Esophagus squamous epithelium (tissue), 5 donors: ENCODE measurements at regions not wholly inside any gene's neighbourhood (a gene's known extent, or its start where the extent isn't known, plus 50 kb on each side); places are given as distances from the start of the nearest gene placed in this dataset.
A peak's percentile ranks its signal among the peaks of the same experiment; 100 is the strongest.
"Not testable (repeated sequence)": the region's sequence is repeated elsewhere in the genome, so short reads cannot be mapped to it uniquely, and the experiment has no call there.

Source experiments
- DNase-seq: peaks from one replicate; lab custom pipeline; 2025; lab: John Stamatoyannopoulos, UW
- H3K27ac ChIP-seq, 4 donors: fragments of 200-600 bp; sonication (generic); one replicate each; pipeline ENCODE4 v1.5.1; 2016 to 2019; ENCODE audit warnings: mild to moderate bottlenecking in 1 of 4
- H3K27me3 ChIP-seq, 4 donors: fragments of 200-600 bp; sonication (generic); 1 replicate in 3 of 4; 2 replicates in 1 of 4; pipeline versions ENCODE4 v1.5.1 to v1.6.0; 2017 to 2021; ENCODE audit warnings: antibody characterized with exemption in 1 of 4
- H3K36me3 ChIP-seq, 3 donors: fragments of 200-600 bp; sonication (generic); one replicate each; pipeline ENCODE4 v1.5.1; 2016 to 2019
- H3K4me1 ChIP-seq, 3 donors: fragments of 200-600 bp; sonication (generic); one replicate each; pipeline ENCODE4 v1.5.1; 2017 to 2019
- H3K4me3 ChIP-seq, 4 donors: fragments of 200-600 bp; sonication (generic); 1 replicate in 3 of 4; 2 replicates in 1 of 4; pipeline ENCODE4 v1.5.1; 2016 to 2019; ENCODE audit warnings: mild to moderate bottlenecking in 2 of 4, moderate library complexity in 1 of 4
- H3K9me3 ChIP-seq, 3 donors: fragments of 200-600 bp; sonication (generic); one replicate each; pipeline ENCODE4 v1.5.1; 2016 to 2019
- POLR2A ChIP-seq, 4 donors: fragments of 450-650 bp; IDR thresholded peaks; one replicate each; pipeline ENCODE4 v1.6.1; 2017; ENCODE audit warnings: antibody characterized with exemption in 4 of 4, mild to moderate bottlenecking in 4 of 4, moderate library complexity in 3 of 4
- WGBS, 2 donors: methylation state at CpG; one replicate each; pipeline ENCODE4 v1.1.5; 2018; 5-methylcytosine and 5-hydroxymethylcytosine counted together
- intact Hi-C: fragments of 100-400 bp; cut with DNase I; formaldehyde crosslinking; loops from one replicate; pipeline ENCODE4 v1.15.0; 2022
- TF ChIP-seq, protein P1 (sequence below), 6 experiments: fragments of 450-650 bp in 4 of 6; fragments of 200-600 bp in 2 of 6; sonication (generic) in 2 of 6; IDR thresholded peaks; one replicate each; pipeline ENCODE4 v1.5.1; 2016 to 2019; ENCODE audit warnings: antibody characterized with exemption in 6 of 6, mild to moderate bottlenecking in 4 of 6, moderate library complexity in 4 of 6
- donor health status: DM: yes; HTN: yes; CAD: no.

DNA sequence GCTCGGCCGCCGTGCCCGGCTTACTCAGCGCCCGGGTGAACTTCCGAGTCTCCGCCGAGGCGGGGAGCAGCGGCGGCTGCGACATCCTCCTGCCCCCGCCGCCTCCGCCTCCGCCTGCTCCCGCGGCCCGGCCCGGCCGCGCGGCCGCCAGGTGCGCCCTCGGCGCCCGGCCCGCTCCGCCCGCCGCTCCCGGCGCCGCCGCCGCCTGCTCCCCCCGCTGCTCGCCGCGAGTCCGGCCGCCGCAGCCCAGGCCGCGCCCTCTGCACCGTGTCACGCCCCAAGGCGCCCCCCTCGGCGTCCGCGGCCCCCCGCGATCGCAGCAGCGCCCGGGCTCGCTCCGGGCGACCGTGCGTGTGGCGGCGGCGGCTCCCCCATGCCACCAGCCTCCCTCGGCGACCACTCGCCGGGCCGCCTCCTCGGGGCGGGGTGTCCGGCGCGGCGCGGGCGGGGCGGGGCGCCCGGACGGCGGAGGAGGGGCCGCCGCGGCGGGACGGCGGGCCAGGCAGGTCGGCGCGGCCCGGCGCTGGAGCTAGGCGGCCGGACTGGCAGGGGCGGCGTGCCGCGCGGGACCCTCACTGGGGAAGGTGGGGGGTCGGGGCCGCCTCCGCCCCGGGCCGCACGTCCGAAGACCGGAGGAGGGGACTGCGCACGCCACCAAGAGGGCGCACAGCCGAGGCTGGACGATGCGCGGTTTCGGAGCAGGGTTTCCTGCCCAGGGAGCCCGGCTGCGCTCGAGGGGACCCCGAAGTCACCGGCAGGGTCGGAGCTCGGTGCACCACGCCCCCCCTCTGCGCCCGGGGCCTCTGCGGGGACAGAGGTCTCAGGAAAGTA, 108.6 kb upstream of the DOCK9 start:
- peak overlapping the region; percentile 81 to 94 (median 91) for H3K4me3 ChIP-seq
- TF ChIP-seq, protein P1, sequence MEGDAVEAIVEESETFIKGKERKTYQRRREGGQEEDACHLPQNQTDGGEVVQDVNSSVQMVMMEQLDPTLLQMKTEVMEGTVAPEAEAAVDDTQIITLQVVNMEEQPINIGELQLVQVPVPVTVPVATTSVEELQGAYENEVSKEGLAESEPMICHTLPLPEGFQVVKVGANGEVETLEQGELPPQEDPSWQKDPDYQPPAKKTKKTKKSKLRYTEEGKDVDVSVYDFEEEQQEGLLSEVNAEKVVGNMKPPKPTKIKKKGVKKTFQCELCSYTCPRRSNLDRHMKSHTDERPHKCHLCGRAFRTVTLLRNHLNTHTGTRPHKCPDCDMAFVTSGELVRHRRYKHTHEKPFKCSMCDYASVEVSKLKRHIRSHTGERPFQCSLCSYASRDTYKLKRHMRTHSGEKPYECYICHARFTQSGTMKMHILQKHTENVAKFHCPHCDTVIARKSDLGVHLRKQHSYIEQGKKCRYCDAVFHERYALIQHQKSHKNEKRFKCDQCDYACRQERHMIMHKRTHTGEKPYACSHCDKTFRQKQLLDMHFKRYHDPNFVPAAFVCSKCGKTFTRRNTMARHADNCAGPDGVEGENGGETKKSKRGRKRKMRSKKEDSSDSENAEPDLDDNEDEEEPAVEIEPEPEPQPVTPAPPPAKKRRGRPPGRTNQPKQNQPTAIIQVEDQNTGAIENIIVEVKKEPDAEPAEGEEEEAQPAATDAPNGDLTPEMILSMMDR (IDR thresholded peaks at IDR 0.05) = no peak
- TF ChIP-seq POLR2A (IDR thresholded peaks at IDR 0.05) = peak in 2 of 4 donors; percentile 69 to 80
- H3K27me3 ChIP-seq = no peaks in the 10 kb centered on the region
- no peaks in the 10 kb centered on the region for H3K9me3 ChIP-seq
- H3K4me1 ChIP-seq = peaks cover 6 to 56% (median 15%) of the 10 kb centered on the region in 3 donors
- H3K36me3 ChIP-seq = no peaks in the 10 kb centered on the region
- intact Hi-C loops = no loop called here
- DNase-seq = no peak
- 0% methylated on average over 5 of the region's 130 CpGs; no CpG with 5 or more reads in 1 of the 2 donors for WGBS, 2 donors
- H3K27ac ChIP-seq = peak overlapping the region; percentile 93 to 99 (median 98)

DNA sequence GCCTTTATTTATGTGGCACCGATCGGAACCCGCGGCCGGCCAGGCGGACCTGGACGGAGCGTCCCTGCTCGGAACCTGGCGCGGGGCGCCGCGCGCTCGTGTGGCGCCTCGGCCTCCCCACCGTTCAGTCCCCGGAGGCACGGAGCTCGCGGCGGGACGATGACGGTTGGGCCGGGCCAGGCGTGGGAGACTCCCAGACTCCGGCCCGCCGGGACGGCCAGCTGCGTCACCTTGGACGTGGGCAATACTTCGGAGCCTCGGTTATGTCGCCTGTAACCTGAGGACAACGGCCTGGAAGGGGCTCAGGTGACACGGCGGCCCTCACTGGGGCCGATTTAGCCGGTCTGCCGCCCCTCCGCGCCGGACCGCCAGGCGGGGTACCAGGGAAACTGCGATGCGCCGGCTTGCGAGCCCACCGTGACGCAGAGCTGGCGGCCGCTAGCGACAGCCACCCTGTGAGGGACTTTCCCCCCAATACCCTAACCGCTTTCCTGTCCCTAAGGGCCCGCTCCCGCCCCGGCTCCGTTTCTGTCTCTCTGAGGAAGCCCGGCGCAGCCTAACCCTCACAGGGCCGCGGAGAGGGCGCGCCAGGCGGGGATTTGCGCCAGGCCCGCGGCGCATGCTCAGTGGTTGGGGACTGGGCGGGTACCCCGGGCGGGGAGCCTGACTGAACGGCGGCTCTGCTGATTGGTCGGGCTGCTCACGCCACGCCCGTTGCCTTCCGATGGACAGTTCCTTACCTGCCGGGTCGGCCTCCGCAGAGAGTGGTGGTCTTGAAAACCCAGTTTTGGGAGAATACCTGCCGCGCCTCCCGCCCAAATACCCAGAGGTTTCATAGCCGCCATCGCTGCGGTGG, 109.5 kb upstream of the DOCK9 start:
- WGBS, 2 donors = 0 to 3% methylated on average over 10 to 15 of the region's 92 CpGs
- H3K27ac ChIP-seq = peak overlapping the region; percentile 93 to 99 (median 98)
- no peaks in the 10 kb centered on the region for H3K36me3 ChIP-seq
- intact Hi-C loops = no loop called here
- TF ChIP-seq, protein P1 (IDR thresholded peaks at IDR 0.05) = peak in 5 of 6 experiments; percentile 15 to 51 (median 31)
- TF ChIP-seq POLR2A (IDR thresholded peaks at IDR 0.05) = peak in 3 of 4 donors; percentile 16 to 93 (median 87)
- H3K9me3 ChIP-seq = no peaks in the 10 kb centered on the region
- H3K4me3 ChIP-seq = peak overlapping the region; percentile 81 to 94 (median 91)
- H3K4me1 ChIP-seq = peaks cover 6 to 56% (median 15%) of the 10 kb centered on the region in 3 donors
- H3K27me3 ChIP-seq = no peaks in the 10 kb centered on the region
- DNase-seq = peak; percentile 21

DNA sequence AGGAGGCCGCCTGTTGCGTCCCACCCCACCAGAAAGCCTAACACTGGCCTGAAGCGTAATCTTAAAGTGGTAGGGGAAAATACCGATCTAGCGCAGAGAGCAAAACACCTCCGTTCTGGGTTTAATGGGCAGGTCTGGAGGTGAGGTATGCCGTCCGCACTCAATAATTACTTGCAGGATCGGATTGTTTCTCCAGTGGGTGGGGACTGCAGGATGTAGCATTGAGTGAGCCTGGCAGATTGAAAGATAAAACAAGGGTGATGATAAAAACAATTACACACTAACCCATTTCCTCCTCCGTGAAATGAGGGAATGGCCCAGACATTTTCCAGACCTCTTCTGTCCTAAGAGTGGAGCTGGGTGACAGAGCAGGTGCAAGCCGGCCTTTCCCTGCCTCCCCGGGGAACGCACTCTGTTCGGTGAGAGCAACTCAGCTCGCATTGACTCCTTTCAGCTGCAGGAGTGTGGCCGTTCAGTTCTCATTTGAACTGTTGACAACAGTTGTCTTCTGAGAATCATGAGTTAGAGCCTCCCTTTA, 110.2 kb upstream of the DOCK9 start:
- Histone ChIP-seq H3K27ac (peak overlapping the region; percentile 93 to 99 (median 98)), H3K27me3 (no peaks in the 10 kb centered on the region), H3K36me3 (no peaks in the 10 kb centered on the region), H3K9me3 (no peaks in the 10 kb centered on the region), H3K4me3 (peak overlapping the region; percentile 81 to 94 (median 91)), H3K4me1 (peaks cover 6 to 59% (median 15%) of the 10 kb centered on the region in 3 donors)
- no peak for DNase-seq
- TF ChIP-seq, protein P1 (IDR thresholded peaks at IDR 0.05) = no peak
- no peak for TF ChIP-seq POLR2A (IDR thresholded peaks at IDR 0.05)
- 16 to 21% methylated on average over 10 to 13 of the region's 16 CpGs for WGBS, 2 donors
- intact Hi-C loops = no loop called here

DNA sequence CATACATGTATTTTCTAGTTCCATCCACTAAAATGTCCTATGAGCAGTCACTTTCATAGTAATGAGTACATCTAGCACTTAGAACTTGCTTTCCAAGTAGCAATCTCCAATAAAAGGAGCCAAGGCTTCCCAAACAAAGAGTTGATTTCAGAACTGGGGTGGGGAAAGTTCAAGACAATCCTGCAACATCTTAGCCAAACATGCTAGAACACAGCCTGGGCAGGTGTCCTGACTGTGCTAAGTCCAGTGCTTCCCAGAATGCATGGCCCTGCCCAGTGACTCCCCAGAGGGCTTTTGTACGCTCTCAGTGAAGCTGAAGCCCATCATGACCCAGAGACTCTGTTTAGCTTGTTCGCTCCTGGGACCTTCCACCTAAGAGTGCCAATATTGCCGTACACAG, 106.7 kb upstream of the UBAC2 start:
- intact Hi-C loops = no loop called here
- peak overlapping the region in 1 of 4 donors; percentile 11 for H3K27ac ChIP-seq
- no peaks in the 10 kb centered on the region for H3K27me3 ChIP-seq
- TF ChIP-seq, protein P1 (IDR thresholded peaks at IDR 0.05) = no peak
- no peak for TF ChIP-seq POLR2A (IDR thresholded peaks at IDR 0.05)
- DNase-seq = no peak
- H3K4me3 ChIP-seq = no peak overlapping the region
- WGBS, 2 donors = 50 to 77% methylated on average over 3 of the region's 3 CpGs
- no peaks in the 10 kb centered on the region for H3K36me3 ChIP-seq
- H3K4me1 ChIP-seq = peaks cover 0 to 35% (median 4%) of the 10 kb centered on the region in 3 donors
- no peaks in the 10 kb centered on the region for H3K9me3 ChIP-seq

DNA sequence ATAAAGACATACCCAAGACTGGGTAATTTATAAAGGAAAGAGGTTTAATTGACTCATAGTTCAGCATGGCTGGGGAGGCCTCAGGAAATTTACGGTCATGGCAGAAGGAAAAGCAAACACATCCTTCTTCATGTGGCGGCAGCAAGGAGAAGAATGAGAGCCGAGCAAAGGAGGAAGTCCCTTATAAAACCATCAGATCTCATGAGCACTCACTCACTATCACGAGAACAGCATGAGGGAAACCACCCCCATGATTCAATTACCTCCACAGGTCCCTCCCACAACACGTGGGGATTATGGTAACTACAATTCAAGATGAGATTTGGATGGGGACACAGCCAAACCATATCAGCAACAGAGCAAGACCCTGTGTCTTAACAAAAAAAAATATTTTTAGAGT, 98.8 kb upstream of the UBAC2 start:
- 41 to 51% methylated on average over 5 of the region's 5 CpGs for WGBS, 2 donors
- intact Hi-C loops, H3K27ac ChIP-seq, H3K36me3 ChIP-seq, H3K9me3 ChIP-seq, H3K4me3 ChIP-seq, H3K27me3 ChIP-seq, DNase-seq, H3K4me1 ChIP-seq: not testable (repeated sequence)
